ELF-1 (cell line): ENCODE measurements at regions not wholly inside any gene's neighbourhood (a gene's known extent, or its start where the extent isn't known, plus 50 kb on each side); places are given as distances from the start of the nearest gene placed in this dataset.

ENCODE experiments used
- DNase-seq: peaks from one replicate; pipeline ENCODE4 v3.0.0-alpha.2; 2016; ENCODE audit warnings: low read depth, low spot score

DNA sequence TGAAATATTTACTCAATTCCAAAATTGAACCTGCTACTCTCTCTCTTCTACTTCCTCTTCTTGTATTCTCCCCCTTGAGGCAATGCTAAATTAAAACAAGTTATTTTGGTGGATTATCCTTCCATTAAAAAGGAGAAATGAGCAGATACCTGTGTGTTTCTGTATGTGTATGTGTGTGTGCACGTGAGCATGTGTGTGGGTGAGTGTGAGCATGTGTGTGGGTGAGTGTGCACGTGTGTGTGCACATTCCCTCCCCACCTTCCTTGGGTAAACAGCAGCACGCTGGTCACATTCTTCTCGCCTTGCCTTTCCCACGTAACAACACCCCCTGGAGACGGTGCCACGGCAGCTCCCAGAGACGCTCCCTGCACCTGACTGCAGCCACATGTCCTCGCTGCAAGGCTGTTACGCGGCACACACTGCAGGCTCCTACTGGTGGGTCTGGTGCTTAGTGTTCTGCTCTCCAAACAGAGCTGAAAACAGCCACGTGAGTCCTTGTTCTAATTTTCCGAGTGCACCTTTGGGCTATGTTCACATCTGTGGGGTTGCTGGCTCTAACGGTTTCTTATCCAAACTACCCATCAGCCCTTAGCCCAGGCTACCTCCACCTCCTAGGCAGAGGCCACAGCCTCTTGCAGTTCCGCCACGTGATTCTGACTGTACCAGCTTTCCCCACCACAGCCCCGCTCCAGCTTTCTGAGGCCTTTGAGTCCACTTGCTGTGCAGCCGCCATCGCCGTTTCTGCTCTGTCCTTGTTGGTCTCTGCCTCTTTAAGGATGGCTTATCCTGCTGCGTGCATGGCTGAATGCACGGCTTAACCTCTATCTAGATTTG, 123.4 kb downstream of the CTTN start:
- DNase-seq = no peak

- no peak for DNase-seq
These were observed 123.9 kb downstream of the CTTN start for GRCh38 chr11:70522309-70522592.

- DNase-seq = peak; percentile 64
These were observed 124.4 kb downstream of the CTTN start for GRCh38 chr11:70522593-70523311.

DNA sequence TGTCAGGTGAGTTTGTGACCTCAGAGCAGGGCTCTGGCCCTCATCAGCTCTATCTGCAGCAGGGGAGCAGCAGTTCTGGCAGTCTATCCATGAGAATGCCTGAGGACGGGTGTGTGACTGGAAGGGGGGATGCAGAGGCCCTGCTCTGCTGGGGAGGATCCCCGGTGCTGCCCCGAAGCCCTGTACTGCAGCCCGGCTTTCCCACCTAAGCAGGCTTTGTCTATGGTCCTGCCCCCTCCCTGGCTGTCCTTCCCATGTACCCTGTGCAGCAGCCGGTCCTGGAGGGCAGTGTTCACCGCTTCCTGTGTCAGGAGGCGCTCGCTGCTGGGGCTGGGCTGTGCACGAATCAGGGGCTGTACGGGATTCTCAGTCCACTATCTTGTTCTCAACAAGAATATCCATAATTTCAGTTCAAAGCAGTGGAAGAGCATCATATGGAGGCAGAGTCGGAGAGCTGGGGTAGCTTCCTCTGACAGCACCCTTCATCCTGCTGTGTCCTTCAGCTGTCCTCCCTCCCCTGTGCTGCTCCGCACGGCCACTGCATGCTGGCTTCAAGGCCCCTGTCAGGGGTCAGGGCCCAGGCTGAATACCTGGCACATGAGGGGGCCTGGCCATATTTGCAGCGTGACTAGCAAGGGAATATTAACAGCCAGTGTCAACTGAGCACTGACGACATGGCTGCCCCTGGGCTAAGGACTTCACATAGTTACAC, 125.2 kb downstream of the CTTN start:
- DNase-seq = no peak

DNA sequence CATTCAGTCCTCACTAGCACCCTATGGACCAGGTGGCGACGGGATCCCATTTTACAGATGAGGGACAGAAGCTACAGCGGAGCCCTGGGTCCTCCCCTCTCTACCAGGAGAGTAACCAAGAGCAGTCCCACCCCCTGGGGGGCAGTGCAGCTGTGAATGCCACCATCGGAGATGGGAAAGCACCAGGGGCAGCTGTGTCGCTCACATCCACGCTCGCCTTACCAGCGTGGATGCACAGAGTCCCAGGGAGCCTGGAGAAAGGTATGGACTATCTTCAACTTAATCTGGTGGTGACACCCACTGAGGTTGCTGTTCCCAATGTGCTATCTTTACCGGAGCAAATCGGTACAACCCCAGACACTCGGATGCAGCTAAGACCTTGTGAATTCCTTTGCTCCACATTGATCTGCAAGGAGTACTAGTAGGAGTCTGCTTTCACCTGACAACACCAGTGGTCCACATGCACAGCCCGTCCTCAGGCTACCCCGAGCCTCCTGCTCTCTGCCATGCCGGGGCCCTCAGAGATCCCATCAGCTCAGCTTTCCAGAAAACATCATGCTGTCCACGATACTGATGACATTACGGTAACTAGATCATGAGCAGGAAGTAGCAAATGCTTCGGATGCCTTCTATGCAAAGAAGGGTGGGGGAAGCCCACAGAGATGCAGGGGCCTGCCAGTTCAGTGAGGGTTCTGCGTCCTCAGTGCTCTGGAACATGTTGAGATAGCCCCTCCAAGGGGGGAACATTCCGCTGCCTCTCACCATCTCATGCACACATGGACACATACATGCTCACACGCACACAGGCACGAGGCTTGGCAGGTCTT, 126.0 kb downstream of the CTTN start:
- DNase-seq = peak; percentile 47

- no peak for DNase-seq
These were observed 126.7 kb downstream of the CTTN start for GRCh38 chr11:70525006-70525405.

DNA sequence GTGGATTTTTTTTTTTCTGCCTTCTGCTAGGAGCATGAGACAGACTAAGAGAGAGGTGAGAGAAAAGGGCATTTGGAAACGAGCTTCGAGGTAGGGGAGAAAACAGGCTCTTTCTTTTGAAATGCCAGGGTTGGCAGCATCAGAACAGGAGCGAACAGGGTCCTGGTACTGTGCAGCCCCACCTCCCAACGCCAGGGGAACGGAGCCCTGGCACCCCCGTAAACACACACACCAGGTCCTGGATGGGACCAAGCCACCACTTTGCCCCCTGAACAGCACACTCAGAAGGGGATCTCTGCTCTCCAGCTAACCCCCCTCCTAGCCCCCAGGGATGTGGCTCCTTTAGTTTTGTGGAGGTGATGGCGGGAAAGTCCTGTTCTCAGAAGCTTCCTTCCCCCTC, 127.1 kb downstream of the CTTN start:
- DNase-seq = no peak

GRCh38 chr11:70526116-70527045, 128.1 kb downstream of the CTTN start:
- no peak for DNase-seq

DNA sequence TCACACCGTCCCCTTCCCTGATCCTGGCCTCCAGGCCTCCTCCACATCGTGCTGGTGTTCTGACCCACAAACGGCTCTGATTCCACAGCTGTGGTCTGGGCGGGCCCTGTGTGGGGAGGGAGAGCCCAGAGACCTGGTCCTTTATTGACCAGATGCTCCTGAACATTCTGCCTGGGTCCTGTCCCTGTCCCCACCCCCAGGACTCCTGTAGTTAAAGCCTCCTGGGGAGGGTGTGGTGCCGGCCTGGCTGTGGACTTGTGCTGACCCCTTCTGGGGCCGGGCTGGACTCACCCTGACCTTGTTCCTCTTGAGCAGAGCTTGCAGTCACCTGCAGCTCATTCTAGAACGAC, 128.7 kb downstream of the CTTN start:
- no peak for DNase-seq

GRCh38 chr11:70527429-70528045, 129.2 kb downstream of the CTTN start:
- no peak for DNase-seq

DNA sequence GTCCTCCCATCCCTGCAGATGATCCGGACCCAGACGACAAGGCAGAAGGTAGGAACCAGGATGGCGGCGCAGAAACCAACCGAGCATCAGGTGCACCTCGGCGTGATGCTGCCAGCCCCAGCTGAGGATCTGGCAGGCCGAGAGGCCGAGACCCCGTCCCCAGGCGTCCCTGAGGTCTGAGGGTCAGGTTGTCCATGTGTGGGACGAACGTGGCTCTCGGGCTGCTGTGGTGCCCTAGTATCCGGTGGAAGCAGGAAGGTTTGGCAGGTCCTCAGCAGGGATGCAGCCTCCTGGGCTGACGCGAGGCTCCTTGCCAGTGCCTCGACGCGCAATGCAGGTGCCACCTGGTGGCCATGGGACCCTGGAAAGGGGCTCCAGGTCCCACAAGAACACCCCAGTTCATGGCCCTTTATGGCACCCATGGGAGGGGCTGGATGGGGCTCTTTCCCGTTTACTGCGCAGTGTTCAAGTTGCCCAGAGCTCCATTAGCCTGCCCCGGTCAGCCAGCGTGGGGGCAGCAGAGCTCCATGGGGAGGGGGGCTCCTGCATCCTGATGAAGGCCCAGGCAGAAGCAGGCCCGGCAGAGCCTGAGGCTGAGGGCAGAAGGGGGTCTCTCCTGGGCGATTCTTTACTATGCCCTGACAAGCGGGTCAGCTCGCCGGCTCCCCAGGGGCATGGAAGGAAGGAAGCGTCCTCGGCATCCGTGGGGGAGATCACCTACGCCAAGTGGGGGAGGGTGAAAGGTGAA, 129.9 kb downstream of the CTTN start:
- no peak for DNase-seq

GRCh38 chr11:70528794-70529580, 130.7 kb downstream of the CTTN start:
- no peak for DNase-seq

GRCh38 chr11:70530010-70530409, 131.7 kb downstream of the CTTN start:
- DNase-seq = no peak

DNA sequence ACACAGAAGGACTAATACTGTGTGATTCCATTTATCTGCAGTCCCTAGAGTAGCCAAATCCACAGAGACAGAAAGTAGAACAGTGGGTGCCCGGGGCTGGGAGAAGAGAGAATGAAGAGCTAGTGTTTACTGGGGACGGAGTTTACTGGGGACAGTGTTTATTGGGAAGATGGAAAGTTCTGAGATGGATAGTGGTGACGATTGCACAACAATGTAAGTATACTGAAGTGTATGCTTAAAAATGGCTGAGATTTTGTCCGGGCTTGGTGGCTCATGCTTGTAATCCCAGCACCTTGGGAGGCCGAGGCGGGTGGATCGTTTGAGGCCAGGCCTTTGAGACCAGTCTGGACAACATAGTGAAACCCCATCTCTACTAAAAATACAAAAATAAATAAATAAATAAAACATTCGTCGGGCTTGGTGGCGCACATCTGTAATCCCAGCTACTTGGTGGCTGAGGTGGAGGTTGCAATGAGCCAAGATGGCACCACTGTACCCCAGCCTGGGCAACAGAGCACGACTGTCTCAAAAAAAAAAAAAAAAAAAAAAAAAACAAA, 132.4 kb downstream of the CTTN start:
- no peak for DNase-seq

GRCh38 chr11:70531281-70532065, 133.1 kb downstream of the CTTN start:
- DNase-seq = no peak

DNA sequence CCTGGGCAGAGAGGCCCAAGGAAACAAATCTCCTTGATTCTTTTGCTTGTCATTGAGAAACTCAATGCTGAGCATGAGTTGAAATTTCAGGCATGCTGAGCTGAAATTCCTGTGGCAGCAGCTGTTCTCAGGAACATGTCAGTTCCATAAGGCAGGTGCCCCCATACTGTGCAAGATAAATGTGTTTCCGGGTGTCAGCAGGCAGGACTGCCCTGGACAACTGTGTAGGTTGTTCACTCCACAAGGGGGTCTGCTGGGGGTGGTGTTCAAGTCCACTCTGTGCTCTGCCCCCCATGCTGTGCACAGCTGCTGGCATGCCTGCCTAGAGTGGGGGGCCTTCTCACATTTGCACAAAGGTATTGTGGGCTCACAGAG, 133.7 kb downstream of the CTTN start:
- no peak for DNase-seq

GRCh38 chr11:70532731-70533130, 134.4 kb downstream of the CTTN start:
- DNase-seq = no peak
